Left lung (tissue), 4 donors: ENCODE measurements at regions not wholly inside any gene's neighbourhood (a gene's known extent, or its start where the extent isn't known, plus 50 kb on each side); places are given as distances from the start of the nearest gene placed in this dataset.

Source experiments
- ATAC-seq: fragments of 200-7000 bp; cut with Tn5 transposase; one replicate; pipeline ENCODE4 v1.9.1; 2020; ENCODE audit warnings: moderate library complexity
- DNase-seq, 4 donors: peaks; one replicate each; pipeline ENCODE4 v3.0.0-alpha.2; 2013 to 2020
- H3K27ac ChIP-seq, 2 donors: fragments of 200-600 bp; sonication (generic) in 1 of 2; one replicate each; pipeline versions ENCODE4 v1.5.0 to v1.8.0; 2020 to 2021
- H3K27me3 ChIP-seq, 2 donors: fragments of 200-600 bp; sonication (generic) in 1 of 2; one replicate each; pipeline versions ENCODE4 v1.5.0 to v1.8.0; 2020 to 2021
- H3K36me3 ChIP-seq, 2 donors: fragments of 200-600 bp; sonication (generic) in 1 of 2; one replicate each; pipeline versions ENCODE4 v1.5.0 to v1.8.0; 2020 to 2021
- H3K4me1 ChIP-seq, 2 donors: fragments of 200-600 bp; one replicate each; pipeline ENCODE4 v1.8.0; 2021
- H3K4me3 ChIP-seq, 2 donors: fragments of 200-600 bp; sonication (generic) in 1 of 2; one replicate each; pipeline versions ENCODE4 v1.5.0 to v1.8.0; 2020 to 2021; ENCODE audit warnings: mild to moderate bottlenecking in 1 of 2
- H3K9me3 ChIP-seq, 2 donors: fragments of 200-600 bp; sonication (generic) in 1 of 2; one replicate each; pipeline versions ENCODE4 v1.5.0 to v1.8.0; 2020 to 2021
- intact Hi-C, 2 donors: fragments of 100-400 bp; cut with DNase I; formaldehyde crosslinking; loops; one replicate each; pipeline versions ENCODE4 v1.11.2 to v1.14.2; 2022
- TF ChIP-seq, protein P1 (sequence below), 2 donors: fragments of 200-600 bp; sonication (generic) in 1 of 2; IDR thresholded peaks; one replicate each; pipeline versions ENCODE4 v1.5.0 to v1.8.0; 2021; ENCODE audit warnings: antibody characterized with exemption in 2 of 2
- donor health status: DM: no; HTN: yes; CAD: no.
- donor health status: DM: no; HTN: no; CAD: no.

GRCh38 chr6:11917951-11918738 lies 94.0 kb upstream of the HIVEP1 start:
- TF ChIP-seq, protein P1, sequence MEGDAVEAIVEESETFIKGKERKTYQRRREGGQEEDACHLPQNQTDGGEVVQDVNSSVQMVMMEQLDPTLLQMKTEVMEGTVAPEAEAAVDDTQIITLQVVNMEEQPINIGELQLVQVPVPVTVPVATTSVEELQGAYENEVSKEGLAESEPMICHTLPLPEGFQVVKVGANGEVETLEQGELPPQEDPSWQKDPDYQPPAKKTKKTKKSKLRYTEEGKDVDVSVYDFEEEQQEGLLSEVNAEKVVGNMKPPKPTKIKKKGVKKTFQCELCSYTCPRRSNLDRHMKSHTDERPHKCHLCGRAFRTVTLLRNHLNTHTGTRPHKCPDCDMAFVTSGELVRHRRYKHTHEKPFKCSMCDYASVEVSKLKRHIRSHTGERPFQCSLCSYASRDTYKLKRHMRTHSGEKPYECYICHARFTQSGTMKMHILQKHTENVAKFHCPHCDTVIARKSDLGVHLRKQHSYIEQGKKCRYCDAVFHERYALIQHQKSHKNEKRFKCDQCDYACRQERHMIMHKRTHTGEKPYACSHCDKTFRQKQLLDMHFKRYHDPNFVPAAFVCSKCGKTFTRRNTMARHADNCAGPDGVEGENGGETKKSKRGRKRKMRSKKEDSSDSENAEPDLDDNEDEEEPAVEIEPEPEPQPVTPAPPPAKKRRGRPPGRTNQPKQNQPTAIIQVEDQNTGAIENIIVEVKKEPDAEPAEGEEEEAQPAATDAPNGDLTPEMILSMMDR (IDR thresholded peaks at IDR 0.05) = no peak
- Histone ChIP-seq H3K4me1 (no peaks in the 10 kb centered on the region), H3K27ac (no peak overlapping the region), H3K36me3 (no peaks in the 10 kb centered on the region), H3K9me3 (no peaks in the 10 kb centered on the region), H3K27me3 (no peaks in the 10 kb centered on the region), H3K4me3 (no peak overlapping the region)
- intact Hi-C loops = no loop called here
- peak in 2 of 4 donors; percentile 72 to 86 for DNase-seq
- peak; percentile 55 for ATAC-seq

GRCh38 chr6:11912420-11912819 lies 99.7 kb upstream of the HIVEP1 start:
- intact Hi-C loops = no loop called here

GRCh38 chr6:11911538-11911937 lies 100.6 kb upstream of the HIVEP1 start:
- Histone ChIP-seq H3K4me3 (no peak overlapping the region), H3K4me1 (no peaks in the 10 kb centered on the region), H3K9me3 (no peaks in the 10 kb centered on the region), H3K27ac (no peak overlapping the region), H3K36me3 (no peaks in the 10 kb centered on the region), H3K27me3 (no peaks in the 10 kb centered on the region)
- DNase-seq (no peak), ATAC-seq (no peak)
- TF ChIP-seq, protein P1 (IDR thresholded peaks at IDR 0.05) = no peak
- intact Hi-C loops = no loop called here

More at GRCh38 chr6:11912420-11912819, 99.7 kb upstream of the HIVEP1 start:
- no peak overlapping the region for H3K4me3 ChIP-seq
- H3K27ac ChIP-seq = no peak overlapping the region
- no peaks in the 10 kb centered on the region for H3K36me3 ChIP-seq
- no peaks in the 10 kb centered on the region for H3K4me1 ChIP-seq
- H3K9me3 ChIP-seq = no peaks in the 10 kb centered on the region
- DNase-seq = no peak
- TF ChIP-seq, protein P1 (IDR thresholded peaks at IDR 0.05) = no peak
- no peaks in the 10 kb centered on the region for H3K27me3 ChIP-seq
- no peak for ATAC-seq

DNA sequence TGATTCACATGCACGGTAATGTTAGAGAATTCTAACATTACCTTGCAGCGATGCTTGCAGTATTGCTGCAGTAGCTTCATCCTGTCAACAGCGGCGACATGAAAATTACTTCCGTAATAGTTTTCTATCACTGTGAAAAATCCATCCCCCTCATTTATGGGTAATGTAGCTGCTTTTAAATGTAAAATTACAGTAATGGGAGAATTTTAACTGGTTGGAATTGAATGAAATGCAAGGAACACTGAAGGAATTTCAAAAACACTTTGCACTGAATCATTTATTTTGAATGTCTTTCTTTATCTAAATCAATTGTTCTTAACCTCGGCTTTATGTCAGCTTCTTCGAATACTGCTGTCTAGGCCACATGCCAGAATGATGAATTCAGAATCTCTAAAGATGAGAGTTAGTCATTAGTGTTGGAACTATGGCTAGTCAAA lies 102.4 kb upstream of the HIVEP1 start:
- ATAC-seq (no peak), DNase-seq (no peak)
- TF ChIP-seq, protein P1 (IDR thresholded peaks at IDR 0.05) = no peak
- Histone ChIP-seq H3K27me3 (no peaks in the 10 kb centered on the region), H3K4me1 (no peaks in the 10 kb centered on the region), H3K27ac (no peak overlapping the region), H3K36me3 (no peaks in the 10 kb centered on the region), H3K4me3 (no peak overlapping the region), H3K9me3 (no peaks in the 10 kb centered on the region)
- intact Hi-C loops = no loop called here

- DNase-seq (peak in 1 of 4 donors; percentile 76), ATAC-seq (no peak)
- TF ChIP-seq, protein P1 (IDR thresholded peaks at IDR 0.05) = no peak
- H3K27ac ChIP-seq = no peak overlapping the region
- no peaks in the 10 kb centered on the region for H3K27me3 ChIP-seq
- no peaks in the 10 kb centered on the region for H3K9me3 ChIP-seq
- no peaks in the 10 kb centered on the region for H3K36me3 ChIP-seq
- intact Hi-C loops = no loop called here
- no peaks in the 10 kb centered on the region for H3K4me1 ChIP-seq
- H3K4me3 ChIP-seq = no peak overlapping the region
Measured at GRCh38 chr6:11908436-11909105, 103.5 kb upstream of the HIVEP1 start.
